ENCODE measurements at regions not wholly inside any gene's neighbourhood (a gene's known extent, or its start where the extent isn't known, plus 50 kb on each side); places are given as distances from the start of the nearest gene placed in this dataset.
A peak's percentile ranks its signal among the peaks of the same experiment; 100 is the strongest.

DNA sequence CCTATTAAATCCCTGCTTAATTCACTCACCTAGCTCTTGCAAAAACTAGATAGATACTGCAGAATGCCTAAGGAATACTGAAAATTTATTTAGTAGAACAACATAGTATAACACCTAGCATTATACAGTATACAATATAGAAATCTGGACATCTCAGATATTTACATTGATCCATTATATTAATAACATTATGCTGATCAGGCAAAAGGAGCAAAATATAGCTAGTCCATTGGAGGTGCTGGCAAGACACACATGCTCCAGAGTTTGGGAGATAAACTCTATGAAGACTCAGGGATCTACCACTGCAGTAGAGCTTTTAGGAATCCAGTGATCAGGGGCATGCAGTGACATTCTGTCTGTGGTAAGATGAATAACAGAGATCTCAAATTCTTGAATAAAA is 357.6 kb downstream of the TBC1D4 start:
- no peaks in the 10 kb centered on the region for H3K9me3 Mint-ChIP-seq
- H3K4me1 Mint-ChIP-seq: no peaks in the 10 kb centered on the region
- DNase-seq: no peak
- H3K4me3 Mint-ChIP-seq: no peak overlapping the region
- H3K27me3 Mint-ChIP-seq: no peaks in the 10 kb centered on the region
- no peak overlapping the region for H3K27ac Mint-ChIP-seq
- H3K36me3 Mint-ChIP-seq: no peaks in the 10 kb centered on the region

DNA sequence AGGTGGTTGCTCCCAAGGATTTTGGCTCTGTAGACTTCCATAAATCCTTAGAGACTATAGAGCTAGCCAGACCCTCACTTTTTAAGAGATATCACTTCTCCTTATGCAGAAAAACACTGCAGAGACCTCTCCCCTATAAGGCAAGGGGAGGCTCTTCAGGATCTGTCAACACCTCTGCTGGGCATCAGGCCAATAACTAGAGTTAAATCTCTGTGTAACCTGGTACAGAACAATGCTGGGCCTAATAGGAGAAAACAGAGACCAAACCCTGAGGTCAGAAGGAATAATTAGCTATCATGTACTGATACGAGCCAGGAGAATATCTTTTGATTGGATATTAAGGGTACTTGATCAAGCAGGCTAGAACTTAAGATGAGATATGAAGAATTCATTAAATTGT is 358.5 kb downstream of the TBC1D4 start:
- DNase-seq: no peak
- no peak overlapping the region for H3K4me3 Mint-ChIP-seq
- no peaks in the 10 kb centered on the region for H3K4me1 Mint-ChIP-seq
- H3K27me3 Mint-ChIP-seq: no peaks in the 10 kb centered on the region
- no peaks in the 10 kb centered on the region for H3K36me3 Mint-ChIP-seq
- no peak overlapping the region for H3K27ac Mint-ChIP-seq
- no peaks in the 10 kb centered on the region for H3K9me3 Mint-ChIP-seq

DNA sequence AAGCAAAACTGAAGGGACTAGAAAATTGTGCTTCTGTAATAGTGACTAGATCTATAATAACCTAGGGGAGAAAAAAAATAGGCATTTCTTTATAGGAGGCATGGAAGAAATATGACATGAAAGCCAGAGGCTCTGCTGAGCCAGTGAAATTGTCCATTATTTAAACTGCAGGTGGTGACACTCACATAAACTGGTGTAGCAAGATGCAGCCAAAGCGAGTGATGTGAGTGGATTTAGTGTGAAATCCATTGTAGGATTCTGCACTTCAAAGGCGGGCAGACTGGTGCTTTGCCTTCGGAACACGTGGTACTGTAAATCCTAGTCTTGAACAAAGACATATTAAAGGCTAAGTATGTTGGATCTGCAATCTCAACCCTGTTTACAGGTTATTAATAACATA is 361.9 kb downstream of the TBC1D4 start:
- no peak for DNase-seq
- H3K4me3 Mint-ChIP-seq: no peak overlapping the region
- no peak overlapping the region for H3K27ac Mint-ChIP-seq
- H3K4me1 Mint-ChIP-seq: no peaks in the 10 kb centered on the region
- no peaks in the 10 kb centered on the region for H3K9me3 Mint-ChIP-seq
- no peaks in the 10 kb centered on the region for H3K27me3 Mint-ChIP-seq
- H3K36me3 Mint-ChIP-seq: no peaks in the 10 kb centered on the region

DNA sequence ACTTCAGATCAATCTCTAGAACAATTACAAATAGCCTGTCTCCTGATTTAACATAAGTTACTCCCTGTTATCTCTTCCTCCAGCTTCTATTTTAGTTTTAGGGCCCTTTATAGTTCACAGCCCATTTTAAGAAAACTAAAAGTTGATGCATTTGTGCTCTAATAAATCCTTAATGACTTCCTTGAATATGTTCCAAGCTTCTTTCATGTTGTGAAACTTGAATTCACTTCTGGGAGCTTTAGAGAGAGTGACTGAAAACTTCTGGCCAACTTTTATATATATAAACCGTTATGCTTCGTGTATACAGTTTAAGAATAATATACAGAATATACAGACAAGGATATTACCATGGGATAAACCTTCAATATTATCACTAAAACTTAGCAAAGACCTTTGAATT is 366.8 kb downstream of the TBC1D4 start:
- Mint-ChIP-seq H3K9me3 (peaks cover 3% of the 10 kb centered on the region), H3K27ac (no peak overlapping the region), H3K36me3 (no peaks in the 10 kb centered on the region), H3K27me3 (no peaks in the 10 kb centered on the region), H3K4me3 (no peak overlapping the region), H3K4me1 (no peaks in the 10 kb centered on the region)
- no peak for DNase-seq

DNA sequence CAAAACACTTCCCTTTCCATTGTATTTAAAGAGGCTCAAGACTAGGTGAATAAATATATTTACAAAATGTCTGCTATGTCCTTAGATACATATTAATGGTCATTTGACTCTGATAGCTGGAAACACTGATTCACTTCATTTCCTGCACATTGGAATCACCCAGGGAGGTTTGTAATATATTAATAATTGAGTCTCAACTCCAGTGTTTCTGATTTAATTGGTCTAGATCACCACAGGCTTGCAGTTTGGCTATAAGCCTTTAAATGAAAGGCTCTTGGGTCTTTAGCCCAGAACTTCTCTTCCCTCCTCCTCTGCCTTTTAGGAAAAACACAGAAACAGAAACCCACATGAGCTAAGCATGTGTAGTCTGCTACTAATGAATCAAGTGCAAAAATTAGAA is 378.0 kb downstream of the TBC1D4 start:
- no peaks in the 10 kb centered on the region for H3K9me3 Mint-ChIP-seq
- no peaks in the 10 kb centered on the region for H3K36me3 Mint-ChIP-seq
- peaks cover 13% of the 10 kb centered on the region for H3K27me3 Mint-ChIP-seq
- no peaks in the 10 kb centered on the region for H3K4me1 Mint-ChIP-seq
- H3K27ac Mint-ChIP-seq: no peak overlapping the region
- H3K4me3 Mint-ChIP-seq: no peak overlapping the region
- DNase-seq: no peak

DNA sequence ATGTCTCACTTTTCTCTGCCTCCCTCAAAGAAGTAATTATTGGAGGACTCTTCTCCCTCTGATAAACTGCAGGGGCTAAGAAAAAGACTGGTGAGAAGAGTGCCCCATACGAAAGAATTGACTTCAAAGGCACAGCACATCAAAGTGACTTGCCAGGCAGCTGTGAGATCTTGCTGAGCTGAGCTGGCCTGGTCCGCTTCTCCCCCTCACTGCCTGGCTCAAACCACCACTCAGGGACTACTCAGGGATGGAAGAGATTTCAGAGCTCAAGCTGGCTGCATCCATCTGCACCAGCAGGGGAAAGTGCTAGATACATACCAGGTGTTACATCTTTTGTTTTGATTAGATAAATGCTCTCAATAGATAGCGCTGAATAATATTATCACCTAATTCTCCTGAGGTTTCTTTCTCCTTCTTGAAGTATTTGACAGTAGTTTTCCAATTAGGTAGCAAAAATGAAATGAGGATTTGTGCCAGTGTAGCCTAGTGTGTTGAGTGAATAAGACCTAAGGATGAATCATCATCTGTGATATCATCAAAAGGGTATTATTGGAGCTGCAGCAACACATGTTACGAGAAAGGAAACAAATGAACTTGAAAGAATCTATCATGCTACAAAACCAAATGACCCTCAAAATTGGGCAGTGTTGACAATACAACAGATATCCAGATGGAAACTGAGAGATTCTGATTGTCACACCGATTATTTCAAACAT is 379.8 kb downstream of the TBC1D4 start:
- Mint-ChIP-seq H3K27ac (no peak overlapping the region), H3K4me3 (no peak overlapping the region), H3K4me1 (no peaks in the 10 kb centered on the region), H3K27me3 (peaks cover 5% of the 10 kb centered on the region), H3K36me3 (no peaks in the 10 kb centered on the region), H3K9me3 (no peaks in the 10 kb centered on the region)
- DNase-seq: no peak

DNA sequence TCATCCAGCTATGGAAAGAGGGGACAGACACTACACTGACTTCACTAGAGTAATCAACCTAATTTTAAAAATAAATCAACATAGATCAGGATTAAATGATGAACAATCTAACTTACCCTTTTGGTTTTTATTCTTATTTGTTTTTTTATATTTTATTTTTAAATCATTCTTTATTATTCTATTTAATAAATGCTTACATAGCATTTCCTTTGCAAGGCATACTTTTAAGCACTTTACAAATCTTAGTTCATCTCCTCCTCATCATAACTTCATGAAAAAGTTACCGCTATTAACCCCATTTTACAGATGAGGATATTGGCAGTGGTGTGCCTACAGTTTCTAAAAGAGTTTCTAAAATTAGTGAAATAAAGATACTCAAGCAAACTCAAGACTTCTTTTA is 380.6 kb downstream of the TBC1D4 start:
- H3K36me3 Mint-ChIP-seq: no peaks in the 10 kb centered on the region
- H3K4me3 Mint-ChIP-seq: no peak overlapping the region
- H3K4me1 Mint-ChIP-seq: no peaks in the 10 kb centered on the region
- peaks cover 5% of the 10 kb centered on the region for H3K27me3 Mint-ChIP-seq
- H3K9me3 Mint-ChIP-seq: no peaks in the 10 kb centered on the region
- DNase-seq: no peak
- H3K27ac Mint-ChIP-seq: no peak overlapping the region

DNA sequence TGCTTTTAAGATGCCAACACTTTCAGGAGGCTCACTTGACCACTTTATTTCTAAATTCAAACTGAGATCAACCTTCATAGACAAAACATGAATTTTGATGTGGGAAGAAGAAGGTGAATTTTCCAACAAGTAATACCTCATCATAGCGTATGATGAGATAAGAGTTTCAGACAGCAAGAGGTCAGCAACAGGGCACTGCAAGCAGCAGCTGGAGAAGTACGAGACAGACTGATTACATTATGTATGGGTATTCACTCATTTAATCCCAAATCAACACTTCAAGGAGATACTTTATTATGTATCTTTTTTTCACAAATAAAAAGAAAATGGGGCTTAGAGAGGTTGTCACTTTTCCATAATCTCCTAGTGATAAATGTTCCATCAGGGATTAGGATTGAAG is 389.8 kb downstream of the TBC1D4 start:
- no peak overlapping the region for H3K27ac Mint-ChIP-seq
- DNase-seq: no peak
- H3K4me3 Mint-ChIP-seq: no peak overlapping the region
- H3K4me1 Mint-ChIP-seq: peaks cover 8% of the 10 kb centered on the region
- H3K9me3 Mint-ChIP-seq: no peaks in the 10 kb centered on the region
- H3K36me3 Mint-ChIP-seq: no peaks in the 10 kb centered on the region
- H3K27me3 Mint-ChIP-seq: peaks cover 10% of the 10 kb centered on the region

DNA sequence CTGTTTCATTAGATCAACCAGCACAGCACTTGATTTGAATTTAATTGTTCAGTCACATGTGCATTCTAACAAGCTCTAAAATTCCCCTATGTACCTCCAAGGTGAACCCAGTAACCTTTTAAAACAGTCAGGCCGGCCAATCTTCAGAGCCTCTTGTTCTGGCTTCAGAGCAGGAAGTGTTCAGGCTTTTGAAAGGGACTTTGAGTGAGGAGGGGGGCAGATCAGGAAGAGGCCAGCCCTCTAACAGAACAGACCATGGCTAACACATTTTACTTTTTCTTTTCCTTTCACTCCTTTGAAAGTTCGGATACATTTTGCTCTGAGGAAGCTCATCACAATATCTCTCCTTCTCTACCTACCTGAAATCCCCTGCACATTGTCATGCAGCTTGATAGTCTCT is 390.3 kb downstream of the TBC1D4 start:
- Mint-ChIP-seq H3K27ac (no peak overlapping the region), H3K36me3 (no peaks in the 10 kb centered on the region), H3K4me3 (peak overlapping the region; percentile 16), H3K4me1 (peaks cover 8% of the 10 kb centered on the region), H3K27me3 (peaks cover 10% of the 10 kb centered on the region), H3K9me3 (no peaks in the 10 kb centered on the region)
- DNase-seq: no peak

DNA sequence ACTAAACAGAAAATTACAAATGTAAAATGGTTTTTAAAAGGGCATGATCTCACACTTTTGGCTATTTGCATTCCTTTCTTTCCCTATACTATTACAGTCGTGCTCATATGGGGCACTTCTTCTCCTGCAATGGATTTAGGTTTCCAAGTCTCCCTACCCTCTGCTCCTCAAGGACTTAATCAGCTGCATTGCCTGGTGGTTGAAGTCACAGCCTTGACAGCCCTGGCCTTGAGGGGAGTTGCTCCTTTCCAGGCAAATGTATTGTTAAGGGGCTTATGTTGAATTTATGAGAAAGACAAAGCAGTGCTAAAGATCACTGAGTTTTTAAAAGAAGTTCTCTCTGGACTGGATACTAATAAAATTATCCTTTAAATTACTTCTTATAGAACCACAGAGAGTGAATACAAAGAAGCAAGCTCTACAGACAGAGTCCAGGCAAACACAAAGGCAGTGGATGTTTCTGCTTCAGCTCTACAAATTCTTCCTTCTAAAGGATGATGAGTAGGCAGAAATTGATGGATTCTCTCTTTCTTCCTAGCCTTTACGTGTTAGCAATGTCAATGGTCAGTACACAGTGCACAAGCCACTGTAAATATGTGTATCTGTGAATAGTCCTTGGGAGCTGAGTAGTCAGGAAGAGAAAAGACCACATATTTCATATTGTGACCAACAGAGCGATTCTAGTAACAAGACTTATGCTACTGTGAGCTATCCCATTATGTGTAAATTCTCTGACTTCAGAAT is 390.9 kb downstream of the TBC1D4 start:
- Mint-ChIP-seq H3K4me3 (no peak overlapping the region), H3K9me3 (no peaks in the 10 kb centered on the region), H3K4me1 (peaks cover 8% of the 10 kb centered on the region), H3K27me3 (peaks cover 10% of the 10 kb centered on the region), H3K36me3 (no peaks in the 10 kb centered on the region), H3K27ac (no peak overlapping the region)
- no peak for DNase-seq

DNA sequence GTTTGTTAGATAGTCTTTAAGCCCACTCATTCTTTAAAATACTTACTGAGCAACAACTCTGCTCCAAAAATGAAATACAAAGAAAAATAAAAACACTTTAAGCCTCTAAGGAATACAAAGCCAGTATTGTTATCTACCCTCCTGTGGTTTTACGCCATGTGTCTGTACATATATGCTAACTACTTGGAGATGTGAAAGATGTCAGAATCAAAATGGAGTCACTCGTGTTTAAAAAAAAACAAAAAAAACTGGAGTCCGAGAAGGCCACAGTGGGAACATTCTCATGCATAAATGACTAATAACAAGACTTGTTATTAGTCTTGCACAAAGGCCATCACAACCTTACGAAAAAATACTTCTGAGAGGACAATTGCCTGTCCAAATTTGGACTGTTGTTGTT is 393.1 kb downstream of the TBC1D4 start:
- Mint-ChIP-seq H3K36me3 (no peaks in the 10 kb centered on the region), H3K27ac (no peak overlapping the region), H3K4me3 (no peak overlapping the region), H3K9me3 (no peaks in the 10 kb centered on the region), H3K4me1 (peaks cover 8% of the 10 kb centered on the region), H3K27me3 (peaks cover 15% of the 10 kb centered on the region)
- DNase-seq: no peak

DNA sequence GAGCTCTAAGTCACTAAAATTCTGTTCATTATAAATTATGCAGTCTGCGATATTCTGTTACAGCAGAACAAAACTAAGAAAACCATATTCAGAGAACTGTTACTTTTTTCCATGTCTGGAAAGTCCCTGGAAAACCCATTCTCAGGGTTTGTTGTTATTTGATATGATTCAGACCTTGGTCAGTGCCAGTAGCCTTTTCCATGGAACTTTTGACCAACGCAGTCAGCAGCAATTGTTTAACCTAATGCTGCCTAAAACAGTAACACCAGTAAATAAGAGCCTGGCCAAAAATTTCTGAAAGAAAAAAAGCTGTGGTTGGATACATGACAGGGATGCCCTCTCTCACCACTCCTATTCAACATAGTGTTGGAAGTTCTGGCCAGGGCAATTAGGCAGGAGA is 402.7 kb downstream of the TBC1D4 start:
- Mint-ChIP-seq H3K4me3 (no peak overlapping the region), H3K36me3 (no peaks in the 10 kb centered on the region), H3K9me3 (no peaks in the 10 kb centered on the region), H3K27ac (no peak overlapping the region), H3K4me1 (no peaks in the 10 kb centered on the region), H3K27me3 (peaks cover 24% of the 10 kb centered on the region)
- DNase-seq: no peak

DNA sequence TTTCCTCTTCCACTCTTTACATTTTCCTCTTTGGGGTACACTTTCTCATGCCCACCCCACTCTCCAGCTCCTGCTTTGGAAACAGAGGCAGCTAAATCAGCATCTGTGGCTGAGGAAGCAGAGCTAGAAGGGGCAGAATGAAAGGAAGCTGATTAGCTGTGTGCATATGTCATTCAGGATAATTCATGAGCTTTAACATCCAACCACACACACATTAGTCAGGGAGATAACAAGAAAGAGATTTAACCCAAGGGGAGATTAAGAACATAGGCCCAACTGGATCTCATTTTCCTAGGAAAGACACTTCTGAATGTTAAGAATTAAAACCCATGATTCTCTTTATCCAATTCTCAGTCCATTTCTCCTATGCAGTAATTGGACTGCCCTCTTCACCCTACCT is 405.5 kb downstream of the TBC1D4 start:
- no peaks in the 10 kb centered on the region for H3K4me1 Mint-ChIP-seq
- peaks cover 18% of the 10 kb centered on the region for H3K27me3 Mint-ChIP-seq
- no peak overlapping the region for H3K4me3 Mint-ChIP-seq
- H3K27ac Mint-ChIP-seq: no peak overlapping the region
- H3K9me3 Mint-ChIP-seq: no peaks in the 10 kb centered on the region
- H3K36me3 Mint-ChIP-seq: no peaks in the 10 kb centered on the region
- no peak for DNase-seq

DNA sequence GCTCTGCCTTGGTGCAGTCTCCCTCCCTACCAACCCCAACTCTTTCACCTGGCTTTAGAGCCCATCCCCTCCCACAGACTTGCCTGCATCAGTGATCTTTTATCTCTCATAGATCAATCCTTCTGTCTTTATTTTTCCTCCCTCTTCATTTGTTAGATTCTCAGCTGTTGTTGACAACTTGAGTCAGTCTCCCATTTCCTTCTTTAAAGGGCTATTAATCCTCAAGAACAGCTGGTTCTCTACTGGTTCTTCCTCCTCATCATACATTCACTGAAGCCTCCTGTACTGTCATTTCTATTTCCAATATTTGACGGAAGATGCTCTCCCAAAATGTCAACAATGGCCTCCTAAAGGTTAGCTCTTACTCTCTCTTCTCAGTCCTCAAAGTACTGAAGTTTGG is 408.2 kb downstream of the TBC1D4 start:
- H3K27ac Mint-ChIP-seq: no peak overlapping the region
- peaks cover 13% of the 10 kb centered on the region for H3K27me3 Mint-ChIP-seq
- no peak overlapping the region for H3K4me3 Mint-ChIP-seq
- no peaks in the 10 kb centered on the region for H3K36me3 Mint-ChIP-seq
- no peak for DNase-seq
- no peaks in the 10 kb centered on the region for H3K9me3 Mint-ChIP-seq
- no peaks in the 10 kb centered on the region for H3K4me1 Mint-ChIP-seq

DNA sequence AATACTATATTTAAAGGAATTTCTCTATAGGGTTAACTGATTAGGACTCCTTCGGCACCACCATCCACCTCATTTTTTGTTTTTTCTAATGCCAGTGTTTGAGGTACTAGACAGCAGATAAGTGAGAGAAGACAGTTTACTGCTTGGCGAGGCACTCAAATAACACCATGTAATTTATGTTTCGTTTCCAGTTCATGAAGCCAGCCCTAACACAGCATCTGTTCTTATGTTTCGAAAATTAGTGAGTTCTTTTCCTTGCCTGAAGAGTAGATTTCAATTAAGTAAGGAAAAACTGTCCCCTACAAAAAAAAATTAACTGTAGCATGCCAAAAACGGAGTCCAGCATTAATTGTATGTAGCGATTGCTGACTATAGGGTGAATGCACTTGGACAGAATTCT is 409.1 kb downstream of the TBC1D4 start:
- no peak overlapping the region for H3K4me3 Mint-ChIP-seq
- no peak for DNase-seq
- no peaks in the 10 kb centered on the region for H3K4me1 Mint-ChIP-seq
- H3K27me3 Mint-ChIP-seq: peaks cover 6% of the 10 kb centered on the region
- H3K27ac Mint-ChIP-seq: no peak overlapping the region
- H3K9me3 Mint-ChIP-seq: no peaks in the 10 kb centered on the region
- H3K36me3 Mint-ChIP-seq: no peaks in the 10 kb centered on the region

DNA sequence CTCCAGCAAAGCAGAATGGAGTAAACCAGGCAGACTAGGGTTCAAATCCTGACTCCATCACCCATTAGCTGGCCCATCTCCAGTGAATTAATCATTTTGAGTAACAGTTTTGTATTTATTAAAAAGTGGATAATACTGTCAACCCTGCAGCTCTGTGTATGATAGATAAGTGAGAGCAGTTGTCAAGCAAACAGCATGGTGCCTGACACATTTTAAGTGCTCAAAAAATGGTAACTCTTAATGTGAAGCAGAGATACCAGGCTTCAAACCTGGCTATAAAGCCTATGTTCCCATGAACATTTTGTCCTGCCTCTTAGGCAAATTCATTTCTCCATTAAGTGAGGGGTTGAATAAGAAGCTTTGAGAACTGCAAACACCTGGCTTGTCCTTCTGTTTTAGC is 409.6 kb downstream of the TBC1D4 start:
- Mint-ChIP-seq H3K4me1 (no peaks in the 10 kb centered on the region), H3K9me3 (no peaks in the 10 kb centered on the region), H3K4me3 (no peak overlapping the region), H3K27me3 (peaks cover 1% of the 10 kb centered on the region), H3K27ac (no peak overlapping the region), H3K36me3 (no peaks in the 10 kb centered on the region)
- no peak for DNase-seq

Data from activated naive CD8-positive, alpha-beta T cell treated with anti-CD3 and anti-CD28 coated beads for 36 hours (primary cell).